MCF 10A (cell line): ENCODE measurements at regions not wholly inside any gene's neighbourhood (a gene's known extent, or its start where the extent isn't known, plus 50 kb on each side); places are given as distances from the start of the nearest gene placed in this dataset.

ENCODE experiments used
- BruUV-seq: library from RNA; stranded (reverse); fragments of 400-500 nt; replicated peaks from 2 replicates; lab custom pipeline; 2021; lab: Mats Ljungman, UMichigan
- CTCF ChIA-PET: fragments of 300-600 bp; sonication (Branson Sonifier 250); formaldehyde crosslinking; extraction: SDS; loops from one replicate; lab custom pipeline; 2021; ENCODE audit warnings: antibody characterized with exemption, inconsistent platforms; lab: Yijun Ruan, JAX
- POLR2A ChIA-PET: fragments of 300-600, 350-650 bp; sonication (Branson Sonifier 250); formaldehyde crosslinking; extraction: SDS; loops from one replicate; lab custom pipeline; 2020; ENCODE audit warnings: antibody characterized with exemption, inconsistent platforms; lab: Yijun Ruan, JAX
- DNase-seq: peaks from one replicate; pipeline ENCODE4 v3.0.0-alpha.2; 2018; ENCODE audit not compliant: unreplicated experiment
- H3K27ac Mint-ChIP-seq: one replicate; pipeline ENCODE4 v1.8.0; 2022; ENCODE audit warnings: mild to moderate bottlenecking, low read depth, mixed read lengths; ENCODE audit not compliant: unreplicated experiment
- H3K27me3 Mint-ChIP-seq: one replicate; pipeline ENCODE4 v1.8.0; 2022; ENCODE audit warnings: mixed read lengths; ENCODE audit not compliant: insufficient read depth, unreplicated experiment
- H3K36me3 Mint-ChIP-seq: one replicate; pipeline ENCODE4 v1.8.0; 2022; ENCODE audit warnings: mild to moderate bottlenecking, moderate library complexity, mixed read lengths; ENCODE audit not compliant: insufficient read depth, unreplicated experiment
- H3K4me1 Mint-ChIP-seq: one replicate; pipeline ENCODE4 v1.8.0; 2022; ENCODE audit warnings: mixed read lengths; ENCODE audit not compliant: insufficient read depth, unreplicated experiment
- H3K4me3 Mint-ChIP-seq: one replicate; pipeline ENCODE4 v1.8.0; 2022; ENCODE audit warnings: mild to moderate bottlenecking, moderate library complexity, mixed read lengths; ENCODE audit not compliant: unreplicated experiment
- H3K9me3 Mint-ChIP-seq: one replicate; pipeline ENCODE4 v1.8.0; 2022; ENCODE audit warnings: mixed read lengths; ENCODE audit not compliant: unreplicated experiment
- CTCF ChIP-seq: fragments of 200-600 bp; IDR thresholded peaks from one replicate; pipeline ENCODE4 v1.8.0; 2022; ENCODE audit warnings: antibody characterized with exemption, mild to moderate bottlenecking; ENCODE audit not compliant: unreplicated experiment
- intact Hi-C: fragments of 100-400 bp; cut with micrococcal nuclease; formaldehyde crosslinking; loops from 2 replicates; pipeline ENCODE4 v1.14.1; 2022

- DNase-seq = no peak
- no peaks in the 10 kb centered on the region for H3K4me1 Mint-ChIP-seq
- no peak overlapping the region for H3K27ac Mint-ChIP-seq
- no peak overlapping the region for H3K4me3 Mint-ChIP-seq
- peaks cover 20% of the 10 kb centered on the region for H3K9me3 Mint-ChIP-seq
- H3K27me3 Mint-ChIP-seq = no peaks in the 10 kb centered on the region
- CTCF ChIA-PET = no interaction called here
- intact Hi-C loops = no loop called here
- no peak for TF ChIP-seq CTCF
- BruUV-seq = no TSS peak
- POLR2A ChIA-PET = no interaction called here
- H3K36me3 Mint-ChIP-seq = no peaks in the 10 kb centered on the region
These were observed 346.3 kb downstream of the SHANK2 start for GRCh38 chr11:70906101-70906500.

- no peak overlapping the region for H3K27ac Mint-ChIP-seq
- peaks cover 14% of the 10 kb centered on the region for H3K9me3 Mint-ChIP-seq
- intact Hi-C loops = no loop called here
- no peaks in the 10 kb centered on the region for H3K36me3 Mint-ChIP-seq
- POLR2A ChIA-PET = no interaction called here
- no peaks in the 10 kb centered on the region for H3K4me1 Mint-ChIP-seq
- BruUV-seq = no TSS peak
- CTCF ChIA-PET = no interaction called here
- no peaks in the 10 kb centered on the region for H3K27me3 Mint-ChIP-seq
- no peak for DNase-seq
- no peak overlapping the region for H3K4me3 Mint-ChIP-seq
- TF ChIP-seq CTCF = no peak
These were observed 344.2 kb downstream of the SHANK2 start for GRCh38 chr11:70908223-70908622.

DNA sequence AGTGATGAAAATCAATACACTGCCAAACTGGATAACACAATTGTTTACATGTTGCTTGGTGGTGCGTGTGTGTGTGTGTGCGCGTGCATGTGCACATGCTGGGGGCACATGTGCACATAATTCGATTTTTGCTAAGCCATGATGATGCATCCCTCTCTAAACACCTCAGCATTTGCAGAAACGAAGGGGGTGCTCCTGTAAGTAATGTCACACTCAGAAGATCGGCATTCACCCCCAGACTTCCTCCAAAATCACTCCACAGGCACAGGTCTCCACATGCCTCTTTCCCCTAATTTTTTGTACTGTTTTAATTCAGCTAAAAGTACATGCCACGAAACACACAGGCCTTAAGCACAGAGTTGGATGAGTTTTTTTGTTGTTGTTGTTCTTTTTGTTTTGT lies 341.5 kb downstream of the SHANK2 start:
- Mint-ChIP-seq H3K27ac (no peak overlapping the region), H3K4me1 (no peaks in the 10 kb centered on the region), H3K36me3 (no peaks in the 10 kb centered on the region), H3K4me3 (no peak overlapping the region), H3K9me3 (peaks cover 7% of the 10 kb centered on the region), H3K27me3 (no peaks in the 10 kb centered on the region)
- BruUV-seq = no TSS peak
- ChIA-PET POLR2A (no interaction called here), CTCF (no interaction called here)
- TF ChIP-seq CTCF = no peak
- no peak for DNase-seq
- intact Hi-C loops = no loop called here

DNA sequence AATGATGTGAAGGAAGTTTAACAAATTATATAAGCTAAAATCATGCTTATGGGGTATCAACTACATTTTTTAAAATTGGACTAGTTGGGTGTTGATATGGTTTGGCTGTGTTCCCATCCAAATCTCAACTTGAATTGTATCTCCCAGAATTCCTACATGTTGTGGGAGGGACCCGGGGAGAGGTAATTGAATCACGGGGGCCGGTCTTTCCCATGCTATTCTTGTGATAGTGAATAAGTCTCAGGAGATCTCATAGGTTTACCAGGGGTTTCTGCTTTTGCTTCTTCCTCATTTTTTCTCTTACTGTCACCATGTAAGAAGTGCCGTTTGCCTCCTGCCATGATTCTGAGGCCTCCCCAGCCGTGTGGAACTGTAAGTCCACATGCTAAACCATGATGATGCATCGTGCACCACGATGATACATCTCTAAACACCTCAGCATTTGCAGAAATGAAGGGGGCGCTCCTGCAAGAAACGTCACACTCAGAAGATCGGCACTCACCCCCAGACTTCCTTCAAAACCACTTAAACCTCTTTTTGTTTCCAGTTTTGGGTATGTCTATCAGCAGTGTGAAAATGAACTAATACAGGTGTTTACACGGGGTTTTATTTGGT lies 340.0 kb downstream of the SHANK2 start:
- Mint-ChIP-seq H3K4me3 (no peak overlapping the region), H3K36me3 (no peaks in the 10 kb centered on the region), H3K27ac (no peak overlapping the region), H3K4me1 (no peaks in the 10 kb centered on the region), H3K27me3 (no peaks in the 10 kb centered on the region), H3K9me3 (peaks cover 7% of the 10 kb centered on the region)
- intact Hi-C loops = no loop called here
- BruUV-seq = no TSS peak
- ChIA-PET CTCF (no interaction called here), POLR2A (no interaction called here)
- DNase-seq = no peak
- no peak for TF ChIP-seq CTCF
